ENCODE measurements at regions not wholly inside any gene's neighbourhood (a gene's known extent, or its start where the extent isn't known, plus 50 kb on each side); places are given as distances from the start of the nearest gene placed in this dataset.

DNA sequence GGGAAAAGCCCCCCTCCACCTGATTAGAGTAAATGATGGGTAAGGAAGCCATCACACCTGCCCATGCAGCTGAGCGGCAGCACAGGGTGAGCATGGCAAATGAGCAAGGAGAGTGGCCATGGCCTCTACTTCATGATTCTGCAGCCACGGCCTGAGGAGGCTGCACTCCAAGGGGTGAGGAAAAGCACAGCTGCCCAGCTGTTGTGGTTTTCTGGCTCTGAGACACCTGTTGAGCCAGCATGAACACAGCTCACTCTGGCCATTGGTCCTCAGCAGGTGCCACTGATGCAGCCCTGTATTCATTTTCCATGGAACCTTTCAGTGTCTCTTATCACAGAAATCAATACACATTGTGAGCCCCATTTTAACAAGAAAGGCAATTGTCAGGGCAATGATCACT, 707.2 kb downstream of the AACS start:
- no peak overlapping the region for H3K4me3 ChIP-seq (replicated peaks in 1 of 3; ENCODE audit: insufficient read depth in 1 of 3, low read depth in 1 of 3, low read length in 3 of 3)
- ChIA-PET POLR2A (no interaction called here), CTCF (no interaction called here)
- no peaks in the 10 kb centered on the region for H3K27me3 ChIP-seq (ENCODE audit: control insufficient read depth in 2 of 2, insufficient read depth in 2 of 2, low read length in 2 of 2)
- DNase-seq (ENCODE audit: low read depth, low spot score) (no peak), FAIRE-seq (no peak)
- no peaks in the 10 kb centered on the region for H3K36me3 ChIP-seq (ENCODE audit: control insufficient read depth in 2 of 2, extremely low read depth in 1 of 2, insufficient read depth in 2 of 2, low read length in 2 of 2)
- no peaks in the 10 kb centered on the region for H4K20me1 ChIP-seq (replicated peaks; ENCODE audit: control insufficient read depth, extremely low read depth, insufficient read depth, low read length)
- TF ChIP-seq EZH2 (IDR thresholded peaks at IDR 0.05; ENCODE audit: borderline replicate concordance, low read depth, low read length, severe bottlenecking) (no peak), FOS (IDR thresholded peaks at IDR 0.05; ENCODE audit: borderline replicate concordance, insufficient read depth, low read length) (no peak), POLR2A (IDR thresholded peaks at IDR 0.05; ENCODE audit: low read depth, low read length) (no peak), MAX (IDR thresholded peaks at IDR 0.05; ENCODE audit: insufficient read depth, insufficient read length) (no peak), POLR2AphosphoS5 (IDR thresholded peaks at IDR 0.05; ENCODE audit: insufficient read depth, low read depth, low read length) (no peak), MYC (IDR thresholded peaks at IDR 0.05; ENCODE audit: low read depth, low read length) (no peak), GATA2 (IDR thresholded peaks at IDR 0.05; ENCODE audit: insufficient read depth, insufficient read length, low read depth, low read length) (no peak), JUN (IDR thresholded peaks at IDR 0.05; ENCODE audit: borderline replicate concordance, insufficient read depth, insufficient read length, low read depth) (no peak), CTCF (IDR thresholded peaks at IDR 0.05; ENCODE audit: extremely low read depth in 1 of 2, insufficient read depth in 1 of 2, low read depth in 1 of 2, low read length in 2 of 2) (no peak)
- no TSS peak for BruUV-seq (replicated peaks)
- no peak overlapping the region for H3K27ac ChIP-seq (ENCODE audit: insufficient read depth, low read depth, low read length)
- intact Hi-C loops (cut with micrococcal nuclease), result no loop called here
- no peak overlapping the region for H3K4me2 ChIP-seq (ENCODE audit: insufficient read depth, low read length)
- H3K4me1 ChIP-seq (ENCODE audit: control insufficient read depth, extremely low read depth, insufficient read depth, low read length), result no peaks in the 10 kb centered on the region
- no peaks in the 10 kb centered on the region for H3K9me1 ChIP-seq (replicated peaks; ENCODE audit: control insufficient read depth, extremely low read depth, insufficient read depth, low read length)
- dilution Hi-C loops (cut with MboI; ENCODE audit: extremely low pct_ligation_motif_present, low sequenced_read_pairs), result no loop called here
- H2AFZ ChIP-seq (ENCODE audit: low read depth, low read length), result no peak overlapping the region
- H3K9me3 ChIP-seq (replicated peaks; ENCODE audit: control insufficient read depth, insufficient read depth, low read length), result peaks cover 4% of the 10 kb centered on the region
- no peaks in the 10 kb centered on the region for H3K79me2 ChIP-seq (ENCODE audit: control insufficient read depth, insufficient read depth, low read length)
- no peak overlapping the region for H3K9ac ChIP-seq (replicated peaks; ENCODE audit: extremely low read depth, insufficient read depth, low read length)

All from endothelial cell of umbilical vein (primary cell).